ENCODE measurements at regions not wholly inside any gene's neighbourhood (a gene's known extent, or its start where the extent isn't known, plus 50 kb on each side); places are given as distances from the start of the nearest gene placed in this dataset.

- TF ChIP-seq, protein P1, sequence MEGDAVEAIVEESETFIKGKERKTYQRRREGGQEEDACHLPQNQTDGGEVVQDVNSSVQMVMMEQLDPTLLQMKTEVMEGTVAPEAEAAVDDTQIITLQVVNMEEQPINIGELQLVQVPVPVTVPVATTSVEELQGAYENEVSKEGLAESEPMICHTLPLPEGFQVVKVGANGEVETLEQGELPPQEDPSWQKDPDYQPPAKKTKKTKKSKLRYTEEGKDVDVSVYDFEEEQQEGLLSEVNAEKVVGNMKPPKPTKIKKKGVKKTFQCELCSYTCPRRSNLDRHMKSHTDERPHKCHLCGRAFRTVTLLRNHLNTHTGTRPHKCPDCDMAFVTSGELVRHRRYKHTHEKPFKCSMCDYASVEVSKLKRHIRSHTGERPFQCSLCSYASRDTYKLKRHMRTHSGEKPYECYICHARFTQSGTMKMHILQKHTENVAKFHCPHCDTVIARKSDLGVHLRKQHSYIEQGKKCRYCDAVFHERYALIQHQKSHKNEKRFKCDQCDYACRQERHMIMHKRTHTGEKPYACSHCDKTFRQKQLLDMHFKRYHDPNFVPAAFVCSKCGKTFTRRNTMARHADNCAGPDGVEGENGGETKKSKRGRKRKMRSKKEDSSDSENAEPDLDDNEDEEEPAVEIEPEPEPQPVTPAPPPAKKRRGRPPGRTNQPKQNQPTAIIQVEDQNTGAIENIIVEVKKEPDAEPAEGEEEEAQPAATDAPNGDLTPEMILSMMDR (IDR thresholded peaks at IDR 0.05), result no peak
- TF ChIP-seq POLR2A (IDR thresholded peaks at IDR 0.05) (no peak), POLR2AphosphoS5 (IDR thresholded peaks at IDR 0.05; ENCODE audit: insufficient read depth in 1 of 2, low read depth in 1 of 2) (no peak)
- intact Hi-C loops (cut with DNase I), result no loop called here
- no peak overlapping the region for H3K27ac ChIP-seq
- H3K4me3 ChIP-seq, result no peak overlapping the region
- no peak for DNase-seq (ENCODE audit: extremely low spot score in 2 of 2)
- H3K36me3 ChIP-seq, result no peaks in the 10 kb centered on the region
- H3K4me1 ChIP-seq, result no peaks in the 10 kb centered on the region
- H3K9me3 ChIP-seq, result no peaks in the 10 kb centered on the region
- H3K27me3 ChIP-seq, result no peaks in the 10 kb centered on the region
These were observed 1036.0 kb downstream of the AMY1C start for GRCh38 chr1:104785575-104786187.

DNA sequence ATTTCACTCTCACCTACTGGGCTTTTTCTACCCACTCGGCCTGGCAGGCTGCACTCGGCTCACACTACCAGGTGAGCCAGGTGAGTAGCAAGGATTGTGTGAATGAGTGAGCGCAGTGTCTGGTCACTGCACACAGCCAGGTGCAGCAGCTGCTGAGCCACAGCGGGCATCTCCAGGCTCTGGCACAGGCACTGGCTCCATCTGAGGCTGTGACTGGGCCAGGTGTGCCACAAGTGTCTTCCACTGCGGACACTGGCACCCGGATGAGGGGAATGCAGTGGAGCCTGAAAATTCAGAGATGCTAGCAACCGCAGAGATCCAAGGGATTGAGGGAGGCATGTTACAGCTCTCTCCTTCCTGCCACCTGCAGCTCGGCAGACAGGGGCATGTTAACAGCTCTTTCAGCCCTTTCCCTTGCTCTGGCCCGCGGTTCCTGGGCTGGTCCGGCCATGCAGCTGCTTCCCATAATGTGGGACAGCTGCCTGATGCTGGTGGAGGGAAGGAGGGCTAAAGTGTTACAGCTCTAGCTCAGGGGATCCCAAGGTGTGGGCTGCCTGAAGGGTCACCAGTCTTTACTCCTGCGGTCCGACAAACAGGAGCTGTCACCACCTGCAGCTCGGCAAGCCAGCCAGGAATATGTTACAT lies 1038.3 kb downstream of the AMY1C start:
- Histone ChIP-seq H3K27ac (no peak overlapping the region), H3K36me3 (no peaks in the 10 kb centered on the region), H3K9me3 (no peaks in the 10 kb centered on the region), H3K4me1 (no peaks in the 10 kb centered on the region), H3K27me3 (no peaks in the 10 kb centered on the region), H3K4me3 (no peak overlapping the region)
- DNase-seq (ENCODE audit: extremely low spot score in 2 of 2), result no peak
- intact Hi-C loops (cut with DNase I), result no loop called here
- TF ChIP-seq, protein P1 (IDR thresholded peaks at IDR 0.05), result no peak
- TF ChIP-seq POLR2A (IDR thresholded peaks at IDR 0.05) (no peak), POLR2AphosphoS5 (IDR thresholded peaks at IDR 0.05; ENCODE audit: insufficient read depth in 1 of 2, low read depth in 1 of 2) (no peak)

- no peaks in the 10 kb centered on the region for H3K27me3 ChIP-seq
- no peak overlapping the region for H3K4me3 ChIP-seq
- no peaks in the 10 kb centered on the region for H3K4me1 ChIP-seq
- H3K36me3 ChIP-seq, result no peaks in the 10 kb centered on the region
- intact Hi-C loops (cut with DNase I), result no loop called here
- DNase-seq (ENCODE audit: extremely low spot score in 2 of 2), result no peak
- TF ChIP-seq, protein P1 (IDR thresholded peaks at IDR 0.05), result no peak
- TF ChIP-seq POLR2AphosphoS5 (IDR thresholded peaks at IDR 0.05; ENCODE audit: insufficient read depth in 1 of 2, low read depth in 1 of 2) (no peak), POLR2A (IDR thresholded peaks at IDR 0.05) (no peak)
- no peak overlapping the region for H3K27ac ChIP-seq
- H3K9me3 ChIP-seq, result no peaks in the 10 kb centered on the region
These were observed 1041.3 kb downstream of the AMY1C start for GRCh38 chr1:104791030-104791429.

DNA sequence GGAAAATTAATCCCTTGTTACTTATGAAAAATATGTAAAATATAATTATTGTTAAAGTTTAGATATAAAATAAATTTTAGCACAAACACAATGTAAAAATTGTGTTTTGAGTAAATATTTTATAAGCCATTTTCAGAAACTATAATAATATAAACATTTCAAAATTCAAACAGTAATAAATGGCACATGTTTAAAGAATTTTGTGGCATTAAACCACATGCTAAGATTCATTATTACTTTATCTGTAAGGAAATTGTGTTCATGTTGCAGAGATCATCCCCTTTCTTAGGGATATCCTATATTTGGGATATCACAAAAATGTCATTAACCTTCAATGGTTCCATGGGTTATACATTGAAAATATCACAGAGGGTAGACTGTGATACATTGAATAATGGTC lies 1044.3 kb downstream of the AMY1C start:
- TF ChIP-seq POLR2A (IDR thresholded peaks at IDR 0.05) (no peak), POLR2AphosphoS5 (IDR thresholded peaks at IDR 0.05; ENCODE audit: insufficient read depth in 1 of 2, low read depth in 1 of 2) (no peak)
- TF ChIP-seq, protein P1 (IDR thresholded peaks at IDR 0.05), result no peak
- no peaks in the 10 kb centered on the region for H3K4me1 ChIP-seq
- H3K9me3 ChIP-seq, result no peaks in the 10 kb centered on the region
- H3K36me3 ChIP-seq, result no peaks in the 10 kb centered on the region
- H3K27me3 ChIP-seq, result no peaks in the 10 kb centered on the region
- intact Hi-C loops (cut with DNase I), result no loop called here
- H3K27ac ChIP-seq, result no peak overlapping the region
- no peak for DNase-seq (ENCODE audit: extremely low spot score in 2 of 2)
- no peak overlapping the region for H3K4me3 ChIP-seq

GRCh38 chr1:104795931-104796330 lies 1046.2 kb downstream of the AMY1C start:
- H3K27ac ChIP-seq, result no peak overlapping the region
- H3K4me1 ChIP-seq, result no peaks in the 10 kb centered on the region
- H3K27me3 ChIP-seq, result no peaks in the 10 kb centered on the region
- no peaks in the 10 kb centered on the region for H3K36me3 ChIP-seq
- DNase-seq (ENCODE audit: extremely low spot score in 2 of 2), result no peak
- TF ChIP-seq POLR2AphosphoS5 (IDR thresholded peaks at IDR 0.05; ENCODE audit: insufficient read depth in 1 of 2, low read depth in 1 of 2) (no peak), POLR2A (IDR thresholded peaks at IDR 0.05) (no peak)
- TF ChIP-seq, protein P1 (IDR thresholded peaks at IDR 0.05), result no peak
- H3K9me3 ChIP-seq, result no peaks in the 10 kb centered on the region
- intact Hi-C loops (cut with DNase I), result no loop called here
- H3K4me3 ChIP-seq, result no peak overlapping the region
